ENCODE measurements at regions not wholly inside any gene's neighbourhood (a gene's known extent, or its start where the extent isn't known, plus 50 kb on each side); places are given as distances from the start of the nearest gene placed in this dataset.

GRCh38 chr5:67969631-67970030, 245.9 kb upstream of the PIK3R1 start:
- intact Hi-C loops (cut with DNase I, micrococcal nuclease): no loop called here
- no peaks in the 10 kb centered on the region for H3K27me3 ChIP-seq (ENCODE audit: control insufficient read depth in 1 of 2, insufficient read depth in 2 of 2, low read length in 2 of 2)
- H3K36me3 ChIP-seq (ENCODE audit: insufficient read depth, low read length): no peaks in the 10 kb centered on the region
- CTCF ChIA-PET: no interaction called here
- H3K27ac ChIP-seq (ENCODE audit: low read depth in 1 of 2, low read length in 2 of 2): no peak overlapping the region
- no peaks in the 10 kb centered on the region for H3K9me3 ChIP-seq (ENCODE audit: control insufficient read depth in 1 of 2, insufficient read depth in 1 of 2, low read length in 2 of 2)
- no peak for ATAC-seq (ENCODE audit: poor library complexity)
- Mint-ChIP-seq H3K36me3 (ENCODE audit: low read depth) (no peaks in the 10 kb centered on the region), H3K27me3 (no peaks in the 10 kb centered on the region), H3K9me3 (no peaks in the 10 kb centered on the region), H3K4me1 (ENCODE audit: low read depth) (no peaks in the 10 kb centered on the region), H3K27ac (no peak overlapping the region), H3K4me3 (no peak overlapping the region)
- TF ChIP-seq CTCF (IDR thresholded peaks at IDR 0.05): no peak
- POLR2A ChIA-PET: no interaction called here
- no peaks in the 10 kb centered on the region for H3K4me1 ChIP-seq (ENCODE audit: insufficient read depth, low read length)
- H3K4me3 ChIP-seq (ENCODE audit: low read length): no peak overlapping the region
- no peak for DNase-seq

- ChIA-PET CTCF (no interaction called here), POLR2A (no interaction called here)
- no peaks in the 10 kb centered on the region for H3K4me1 Mint-ChIP-seq (ENCODE audit: low read depth)
- H3K4me1 ChIP-seq (ENCODE audit: insufficient read depth, low read length): no peaks in the 10 kb centered on the region
- DNase-seq (no peak), ATAC-seq (ENCODE audit: poor library complexity) (no peak)
- H3K27ac Mint-ChIP-seq: no peak overlapping the region
- no peaks in the 10 kb centered on the region for H3K9me3 Mint-ChIP-seq
- intact Hi-C loops (cut with DNase I, micrococcal nuclease): no loop called here
- H3K27me3 Mint-ChIP-seq: no peaks in the 10 kb centered on the region
- no peak overlapping the region for H3K4me3 Mint-ChIP-seq
- no peak overlapping the region for H3K27ac ChIP-seq (ENCODE audit: low read depth in 1 of 2, low read length in 2 of 2)
- no peak for TF ChIP-seq CTCF (IDR thresholded peaks at IDR 0.05)
- H3K27me3 ChIP-seq (ENCODE audit: control insufficient read depth in 1 of 2, insufficient read depth in 2 of 2, low read length in 2 of 2): no peaks in the 10 kb centered on the region
- H3K9me3 ChIP-seq (ENCODE audit: control insufficient read depth in 1 of 2, insufficient read depth in 1 of 2, low read length in 2 of 2): no peaks in the 10 kb centered on the region
- H3K4me3 ChIP-seq (ENCODE audit: low read length): no peak overlapping the region
- no peaks in the 10 kb centered on the region for H3K36me3 Mint-ChIP-seq (ENCODE audit: low read depth)
- no peaks in the 10 kb centered on the region for H3K36me3 ChIP-seq (ENCODE audit: insufficient read depth, low read length)
These were observed 246.4 kb upstream of the PIK3R1 start for GRCh38 chr5:67969176-67969575.

- TF ChIP-seq CTCF (IDR thresholded peaks at IDR 0.05): no peak
- POLR2A ChIA-PET: no interaction called here
- no peaks in the 10 kb centered on the region for H3K36me3 ChIP-seq (ENCODE audit: insufficient read depth, low read length)
- no peaks in the 10 kb centered on the region for H3K27me3 ChIP-seq (ENCODE audit: control insufficient read depth in 1 of 2, insufficient read depth in 2 of 2, low read length in 2 of 2)
- no peak for DNase-seq
- H3K27ac Mint-ChIP-seq: no peak overlapping the region
- H3K4me3 Mint-ChIP-seq: no peak overlapping the region
- H3K4me3 ChIP-seq (ENCODE audit: low read length): no peak overlapping the region
- no peak for ATAC-seq (ENCODE audit: poor library complexity)
- intact Hi-C loops (cut with DNase I, micrococcal nuclease): no loop called here
- no peaks in the 10 kb centered on the region for H3K27me3 Mint-ChIP-seq
- no peaks in the 10 kb centered on the region for H3K36me3 Mint-ChIP-seq (ENCODE audit: low read depth)
- H3K27ac ChIP-seq (ENCODE audit: low read depth in 1 of 2, low read length in 2 of 2): no peak overlapping the region
- no peaks in the 10 kb centered on the region for H3K4me1 ChIP-seq (ENCODE audit: insufficient read depth, low read length)
- CTCF ChIA-PET: no interaction called here
- H3K9me3 Mint-ChIP-seq: no peaks in the 10 kb centered on the region
- no peaks in the 10 kb centered on the region for H3K9me3 ChIP-seq (ENCODE audit: control insufficient read depth in 1 of 2, insufficient read depth in 1 of 2, low read length in 2 of 2)
- no peaks in the 10 kb centered on the region for H3K4me1 Mint-ChIP-seq (ENCODE audit: low read depth)
These were observed 248.8 kb upstream of the PIK3R1 start for GRCh38 chr5:67966712-67967111.

All from CD4-positive, alpha-beta T cell (primary cell).